ENCODE measurements at regions not wholly inside any gene's neighbourhood (a gene's known extent, or its start where the extent isn't known, plus 50 kb on each side); places are given as distances from the start of the nearest gene placed in this dataset.

DNA sequence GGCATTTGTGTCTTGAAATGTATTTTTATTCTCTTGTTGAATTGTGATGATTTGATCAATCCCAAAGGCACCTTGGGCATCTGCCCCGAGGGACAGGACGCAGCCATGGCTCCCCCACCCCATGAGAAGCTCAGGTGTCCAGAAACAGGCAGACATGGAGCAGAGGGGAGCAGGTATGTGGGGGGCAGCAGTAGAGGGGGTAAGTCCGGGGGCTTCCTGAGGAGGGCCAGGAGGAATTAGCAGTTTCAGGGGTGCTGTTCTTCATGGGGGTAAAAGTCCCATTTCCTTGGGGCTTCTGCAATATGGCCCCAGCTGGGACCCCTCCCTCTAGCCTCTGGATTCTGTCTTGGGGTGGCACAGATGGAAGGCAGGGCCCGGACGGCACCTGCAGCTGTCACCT is 67.0 kb upstream of the HMX1 start:
- in situ Hi-C loops (cut with HindIII; ENCODE audit: low pct_unique_long_range_greater_than_20kb, low sequenced_read_pairs), result no loop called here
- CTCF ChIA-PET, result interaction anchor here (0.6 kb wide), 1 partner anchor 36 kb away, joined by 9 read pairs; no protein-coding TSS in a partner anchor
- H3K27ac ChIP-seq (ENCODE audit: low read length), result no peak overlapping the region
- no peak overlapping the region for H3K4me3 ChIP-seq (ENCODE audit: low read depth in 2 of 2, low read length in 2 of 2)
- intact Hi-C loops (cut with micrococcal nuclease; ENCODE audit: unreplicated experiment), result no loop called here
- H3K36me3 ChIP-seq (ENCODE audit: control insufficient read depth, insufficient read depth, low read length), result no peaks in the 10 kb centered on the region
- ATAC-seq (no peak), DNase-seq (ENCODE audit: low read depth, low spot score) (no peak)
- H3K9me3 ChIP-seq (ENCODE audit: control insufficient read depth, insufficient read depth, low read depth, low read length), result no peaks in the 10 kb centered on the region
- TF ChIP-seq POLR2AphosphoS5 (IDR thresholded peaks at IDR 0.05; ENCODE audit: low read depth, low read length) (no peak), TCF7L2 (IDR thresholded peaks at IDR 0.05; ENCODE audit: low read depth, low read length) (no peak), CTCF (IDR thresholded peaks at IDR 0.05) (no peak), SIN3A (IDR thresholded peaks at IDR 0.05; ENCODE audit: borderline replicate concordance, insufficient read depth, low read depth, low read length) (no peak)
- TF ChIP-seq, protein P1, sequence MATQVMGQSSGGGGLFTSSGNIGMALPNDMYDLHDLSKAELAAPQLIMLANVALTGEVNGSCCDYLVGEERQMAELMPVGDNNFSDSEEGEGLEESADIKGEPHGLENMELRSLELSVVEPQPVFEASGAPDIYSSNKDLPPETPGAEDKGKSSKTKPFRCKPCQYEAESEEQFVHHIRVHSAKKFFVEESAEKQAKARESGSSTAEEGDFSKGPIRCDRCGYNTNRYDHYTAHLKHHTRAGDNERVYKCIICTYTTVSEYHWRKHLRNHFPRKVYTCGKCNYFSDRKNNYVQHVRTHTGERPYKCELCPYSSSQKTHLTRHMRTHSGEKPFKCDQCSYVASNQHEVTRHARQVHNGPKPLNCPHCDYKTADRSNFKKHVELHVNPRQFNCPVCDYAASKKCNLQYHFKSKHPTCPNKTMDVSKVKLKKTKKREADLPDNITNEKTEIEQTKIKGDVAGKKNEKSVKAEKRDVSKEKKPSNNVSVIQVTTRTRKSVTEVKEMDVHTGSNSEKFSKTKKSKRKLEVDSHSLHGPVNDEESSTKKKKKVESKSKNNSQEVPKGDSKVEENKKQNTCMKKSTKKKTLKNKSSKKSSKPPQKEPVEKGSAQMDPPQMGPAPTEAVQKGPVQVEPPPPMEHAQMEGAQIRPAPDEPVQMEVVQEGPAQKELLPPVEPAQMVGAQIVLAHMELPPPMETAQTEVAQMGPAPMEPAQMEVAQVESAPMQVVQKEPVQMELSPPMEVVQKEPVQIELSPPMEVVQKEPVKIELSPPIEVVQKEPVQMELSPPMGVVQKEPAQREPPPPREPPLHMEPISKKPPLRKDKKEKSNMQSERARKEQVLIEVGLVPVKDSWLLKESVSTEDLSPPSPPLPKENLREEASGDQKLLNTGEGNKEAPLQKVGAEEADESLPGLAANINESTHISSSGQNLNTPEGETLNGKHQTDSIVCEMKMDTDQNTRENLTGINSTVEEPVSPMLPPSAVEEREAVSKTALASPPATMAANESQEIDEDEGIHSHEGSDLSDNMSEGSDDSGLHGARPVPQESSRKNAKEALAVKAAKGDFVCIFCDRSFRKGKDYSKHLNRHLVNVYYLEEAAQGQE (IDR thresholded peaks at IDR 0.05; ENCODE audit: insufficient read depth in 1 of 2, low read depth in 2 of 2, low read length in 1 of 2), result no peak
- POLR2A ChIA-PET, result no interaction called here
- no peaks in the 10 kb centered on the region for H3K4me1 ChIP-seq (ENCODE audit: control insufficient read depth, insufficient read depth, low read length)
- BruUV-seq (replicated peaks), result no TSS peak
- H3K27me3 ChIP-seq (ENCODE audit: control insufficient read depth, insufficient read depth, low read length), result no peaks in the 10 kb centered on the region

DNA sequence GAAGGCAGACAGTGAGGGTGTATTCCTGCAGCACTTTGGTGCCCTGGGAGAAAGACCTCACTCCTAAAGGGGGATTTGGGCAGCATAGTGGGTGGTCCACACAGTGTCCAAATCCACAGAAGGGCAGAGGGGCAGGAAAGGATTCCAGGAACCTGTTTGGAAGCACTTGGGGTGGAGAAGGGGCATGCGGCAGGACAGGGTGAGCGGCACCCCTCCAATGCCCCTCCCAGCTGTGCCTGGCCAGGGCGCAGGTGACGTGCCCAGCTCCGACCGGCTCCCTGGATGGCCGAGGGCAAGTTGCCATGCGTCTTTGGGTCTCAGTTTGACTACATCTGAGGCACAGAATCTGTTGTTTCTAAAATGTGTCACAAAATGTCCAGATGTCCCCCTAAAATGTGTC is 66.5 kb upstream of the HMX1 start:
- intact Hi-C loops (cut with micrococcal nuclease; ENCODE audit: unreplicated experiment), result no loop called here
- BruUV-seq (replicated peaks), result no TSS peak
- Histone ChIP-seq H3K36me3 (ENCODE audit: control insufficient read depth, insufficient read depth, low read length) (no peaks in the 10 kb centered on the region), H3K4me1 (ENCODE audit: control insufficient read depth, insufficient read depth, low read length) (no peaks in the 10 kb centered on the region), H3K4me3 (ENCODE audit: low read depth in 2 of 2, low read length in 2 of 2) (no peak overlapping the region), H3K27ac (ENCODE audit: low read length) (no peak overlapping the region), H3K27me3 (ENCODE audit: control insufficient read depth, insufficient read depth, low read length) (no peaks in the 10 kb centered on the region), H3K9me3 (ENCODE audit: control insufficient read depth, insufficient read depth, low read depth, low read length) (no peaks in the 10 kb centered on the region)
- TF ChIP-seq SIN3A (IDR thresholded peaks at IDR 0.05; ENCODE audit: borderline replicate concordance, insufficient read depth, low read depth, low read length) (no peak), TCF7L2 (IDR thresholded peaks at IDR 0.05; ENCODE audit: low read depth, low read length) (no peak), CTCF (IDR thresholded peaks at IDR 0.05) (no peak), POLR2AphosphoS5 (IDR thresholded peaks at IDR 0.05; ENCODE audit: low read depth, low read length) (no peak)
- TF ChIP-seq, protein P1 (IDR thresholded peaks at IDR 0.05; ENCODE audit: insufficient read depth in 1 of 2, low read depth in 2 of 2, low read length in 1 of 2), result no peak
- in situ Hi-C loops (cut with HindIII; ENCODE audit: low pct_unique_long_range_greater_than_20kb, low sequenced_read_pairs), result no loop called here
- DNase-seq (ENCODE audit: low read depth, low spot score) (no peak), ATAC-seq (no peak)
- ChIA-PET CTCF (interaction anchor here (0.6 kb wide), 1 partner anchor 36 kb away, joined by 9 read pairs; no protein-coding TSS in a partner anchor), POLR2A (no interaction called here)

Data from Panc1 (cell line).